Stomach (tissue), 4 donors: ENCODE measurements at regions not wholly inside any gene's neighbourhood (a gene's known extent, or its start where the extent isn't known, plus 50 kb on each side); places are given as distances from the start of the nearest gene placed in this dataset.

ENCODE experiments used
- EP300 ChIP-seq: sonication (generic); formaldehyde crosslinking; IDR thresholded peaks from one replicate; pipeline ENCODE4 v1.6.1; 2017; ENCODE audit warnings: antibody characterized with exemption
- POLR2A ChIP-seq, 4 donors: fragments of 450-650 bp; IDR thresholded peaks; one replicate each; pipeline ENCODE4 v1.6.1; 2016; ENCODE audit warnings: antibody characterized with exemption in 4 of 4, control low read depth in 2 of 4, mild to moderate bottlenecking in 1 of 4, moderate library complexity in 1 of 4
- TF ChIP-seq, protein P1 (sequence below), 7 experiments: fragments of 450-650 bp in 4 of 7; fragments of 200-600 bp in 3 of 7; sonication (generic) in 3 of 7; IDR thresholded peaks; one replicate each; pipeline ENCODE4 v1.5.1; 2016 to 2019; ENCODE audit warnings: antibody characterized with exemption in 7 of 7, control low read depth in 2 of 7, mild to moderate bottlenecking in 1 of 7

DNA sequence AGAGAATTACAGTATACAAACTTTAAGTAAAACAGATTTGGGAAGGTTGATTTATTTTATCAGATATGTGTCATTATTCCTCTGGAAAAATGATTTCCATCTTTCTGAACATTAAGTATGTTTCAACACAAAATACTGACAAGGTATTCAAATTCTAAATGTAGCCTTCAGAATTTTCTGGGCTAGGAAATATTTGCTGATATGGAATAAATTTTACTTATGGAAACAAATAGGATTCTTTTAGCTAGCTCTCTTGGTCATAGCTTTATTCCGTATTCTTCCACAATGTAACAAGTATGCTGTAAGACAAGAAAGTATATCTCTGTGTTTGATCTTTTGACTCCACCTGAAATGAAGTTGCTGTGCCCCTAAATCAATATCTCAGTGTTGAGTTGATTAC, 1125.2 kb upstream of the CITED2 start:
- TF ChIP-seq EP300 (no peak), POLR2A (IDR thresholded peaks at IDR 0.05) (no peak)
- TF ChIP-seq, protein P1, sequence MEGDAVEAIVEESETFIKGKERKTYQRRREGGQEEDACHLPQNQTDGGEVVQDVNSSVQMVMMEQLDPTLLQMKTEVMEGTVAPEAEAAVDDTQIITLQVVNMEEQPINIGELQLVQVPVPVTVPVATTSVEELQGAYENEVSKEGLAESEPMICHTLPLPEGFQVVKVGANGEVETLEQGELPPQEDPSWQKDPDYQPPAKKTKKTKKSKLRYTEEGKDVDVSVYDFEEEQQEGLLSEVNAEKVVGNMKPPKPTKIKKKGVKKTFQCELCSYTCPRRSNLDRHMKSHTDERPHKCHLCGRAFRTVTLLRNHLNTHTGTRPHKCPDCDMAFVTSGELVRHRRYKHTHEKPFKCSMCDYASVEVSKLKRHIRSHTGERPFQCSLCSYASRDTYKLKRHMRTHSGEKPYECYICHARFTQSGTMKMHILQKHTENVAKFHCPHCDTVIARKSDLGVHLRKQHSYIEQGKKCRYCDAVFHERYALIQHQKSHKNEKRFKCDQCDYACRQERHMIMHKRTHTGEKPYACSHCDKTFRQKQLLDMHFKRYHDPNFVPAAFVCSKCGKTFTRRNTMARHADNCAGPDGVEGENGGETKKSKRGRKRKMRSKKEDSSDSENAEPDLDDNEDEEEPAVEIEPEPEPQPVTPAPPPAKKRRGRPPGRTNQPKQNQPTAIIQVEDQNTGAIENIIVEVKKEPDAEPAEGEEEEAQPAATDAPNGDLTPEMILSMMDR (IDR thresholded peaks at IDR 0.05) = no peak
